ENCODE measurements at regions not wholly inside any gene's neighbourhood (a gene's known extent, or its start where the extent isn't known, plus 50 kb on each side); places are given as distances from the start of the nearest gene placed in this dataset.

- TF ChIP-seq YY1 (IDR thresholded peaks at IDR 0.05; ENCODE audit: insufficient read depth, insufficient read length) (no peak), SUZ12 (IDR thresholded peaks at IDR 0.05; ENCODE audit: extremely low read depth, insufficient read depth, insufficient read length) (no peak)
Measured at GRCh38 chrX:140088438-140088837, 123.1 kb upstream of the CXorf66 start.

Measured in NT2/D1 (cell line).